PC-3 (cell line): ENCODE measurements at regions not wholly inside any gene's neighbourhood (a gene's known extent, or its start where the extent isn't known, plus 50 kb on each side); places are given as distances from the start of the nearest gene placed in this dataset.

Experiments
- ATAC-seq: fragments of 200-7000 bp; cut with Tn5 transposase; 2 replicates; pipeline ENCODE4 v1.9.1; 2020; ENCODE audit warnings: mild to moderate bottlenecking, moderate library complexity
- BruUV-seq: library from RNA; stranded (reverse); fragments of 400-500 nt; replicated peaks from 2 replicates; lab custom pipeline; 2021; lab: Mats Ljungman, UMichigan
- CTCF ChIA-PET: fragments of 300-600 bp; sonication (Branson Sonifier 250); formaldehyde crosslinking; loops from one replicate; lab custom pipeline; 2022; ENCODE audit warnings: antibody characterized with exemption; lab: Charles Lee
- POLR2A ChIA-PET: fragments of 300-600 bp; sonication (Branson Sonifier 250); formaldehyde crosslinking; loops from one replicate; lab custom pipeline; 2022; ENCODE audit warnings: antibody characterized with exemption; ENCODE audit not compliant: unreplicated experiment; lab: Charles Lee
- DNase-seq: peaks from one replicate; pipeline ENCODE4 v3.0.0-alpha.2; 2015
- H2AFZ ChIP-seq: fragments of 300-600 bp; sonication (generic); 2 replicates; pipeline ENCODE4 v1.6.0; 2016; ENCODE audit warnings: antibody characterized with exemption, low read length
- H3F3A ChIP-seq: fragments of 300-600 bp; sonication (generic); one replicate; pipeline ENCODE4 v1.6.0; 2017; ENCODE audit warnings: antibody characterized with exemption, low read length, control low read depth, mild to moderate bottlenecking; ENCODE audit not compliant: unreplicated experiment
- H3K27ac ChIP-seq: fragments of 300-600 bp; sonication (generic); 2 replicates; pipeline ENCODE4 v1.5.1; 2016; ENCODE audit warnings: mild to moderate bottlenecking, low read length
- H3K27me3 ChIP-seq: fragments of 300-600 bp; sonication (generic); 2 replicates; pipeline ENCODE4 v1.6.1; 2016; ENCODE audit warnings: low read length, mixed read lengths
- H3K36me3 ChIP-seq: fragments of 300-600 bp; sonication (generic); 2 replicates; pipeline ENCODE4 v1.6.1; 2016; ENCODE audit warnings: low read depth, mixed run types, low read length, mixed read lengths
- H3K4me1 ChIP-seq: fragments of 300-600 bp; sonication (generic); 2 replicates; pipeline ENCODE4 v1.5.1; 2016; ENCODE audit warnings: low read length; ENCODE audit not compliant: insufficient read depth
- H3K4me2 ChIP-seq: fragments of 300-600 bp; sonication (generic); 2 replicates; pipeline ENCODE4 v1.6.0; 2016; ENCODE audit warnings: low read length
- H3K4me3 ChIP-seq: fragments of 300-600 bp; sonication (generic); 2 replicates; pipeline ENCODE4 v1.5.1; 2016; ENCODE audit warnings: mild to moderate bottlenecking, low read length, mixed read lengths
- H3K79me2 ChIP-seq: fragments of 300-600 bp; sonication (generic); 2 replicates; pipeline ENCODE4 v1.6.1; 2017; ENCODE audit warnings: low read length, mixed read lengths
- H3K9ac ChIP-seq: fragments of 300-600 bp; sonication (generic); 2 replicates; pipeline ENCODE4 v1.6.0; 2016; ENCODE audit warnings: mild to moderate bottlenecking, low read length
- H3K9me2 ChIP-seq: fragments of 300-600 bp; sonication (generic); replicated peaks from 2 replicates; pipeline ENCODE4 v1.6.1; 2016; ENCODE audit warnings: mixed run types, low read length, mixed read lengths
- H3K9me3 ChIP-seq: fragments of 300-600 bp; sonication (generic); 2 replicates; pipeline ENCODE4 v1.6.1; 2016; ENCODE audit warnings: low read length, mixed read lengths
- H4K20me1 ChIP-seq: fragments of 300-600 bp; sonication (generic); 2 replicates; pipeline ENCODE4 v1.6.1; 2016; ENCODE audit warnings: low read length, mixed read lengths
- EZH2 ChIP-seq: fragments of 300-600 bp; sonication (generic); IDR thresholded peaks from one replicate; pipeline ENCODE4 v1.6.1; 2017; ENCODE audit warnings: antibody characterized with exemption, mild to moderate bottlenecking, low read length; ENCODE audit not compliant: unreplicated experiment
- EZH2phosphoT487 ChIP-seq: fragments of 300-600 bp; sonication (generic); IDR thresholded peaks from 2 replicates; pipeline ENCODE4 v1.6.1; 2018; ENCODE audit warnings: mild to moderate bottlenecking, antibody characterized with exemption, low read length, borderline replicate concordance
- intact Hi-C: fragments of 100-400 bp; cut with micrococcal nuclease; formaldehyde crosslinking; loops from 2 replicates; pipeline ENCODE4 v1.9.0; 2023
- TF ChIP-seq, protein P1 (sequence below): fragments of 300-600 bp; sonication (generic); conservative IDR thresholded peaks from 2 replicates; pipeline ENCODE4 v1.5.1; 2017; ENCODE audit warnings: antibody characterized with exemption, low read depth, mild to moderate bottlenecking, low read length

DNA sequence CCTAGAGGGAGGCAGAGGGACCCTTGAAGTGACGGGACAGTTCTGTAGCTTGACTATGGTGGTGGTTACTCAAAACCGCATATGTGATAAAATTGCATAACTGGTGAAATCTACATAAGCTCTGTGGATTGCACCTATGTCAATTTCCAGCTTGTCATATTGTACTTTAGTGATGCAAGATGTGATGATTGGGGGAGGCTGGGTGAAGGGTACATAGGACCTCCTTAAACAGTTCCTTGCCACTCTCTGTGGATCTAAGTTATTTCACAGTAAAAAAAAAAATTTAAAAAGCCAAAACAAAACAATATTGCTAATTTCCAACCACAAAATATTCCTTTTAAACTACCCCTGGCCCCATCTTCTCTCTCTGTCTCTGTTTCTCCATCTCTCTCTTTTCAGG is 472.6 kb upstream of the SULF2 start:
- no peak overlapping the region for H3K27ac ChIP-seq
- no peak overlapping the region for H3K9ac ChIP-seq
- BruUV-seq: no TSS peak
- ATAC-seq: no peak
- no peaks in the 10 kb centered on the region for H3K9me2 ChIP-seq
- intact Hi-C loops: no loop called here
- H3K4me3 ChIP-seq: no peak overlapping the region
- TF ChIP-seq EZH2 (no peak), EZH2phosphoT487 (no peak)
- TF ChIP-seq, protein P1, sequence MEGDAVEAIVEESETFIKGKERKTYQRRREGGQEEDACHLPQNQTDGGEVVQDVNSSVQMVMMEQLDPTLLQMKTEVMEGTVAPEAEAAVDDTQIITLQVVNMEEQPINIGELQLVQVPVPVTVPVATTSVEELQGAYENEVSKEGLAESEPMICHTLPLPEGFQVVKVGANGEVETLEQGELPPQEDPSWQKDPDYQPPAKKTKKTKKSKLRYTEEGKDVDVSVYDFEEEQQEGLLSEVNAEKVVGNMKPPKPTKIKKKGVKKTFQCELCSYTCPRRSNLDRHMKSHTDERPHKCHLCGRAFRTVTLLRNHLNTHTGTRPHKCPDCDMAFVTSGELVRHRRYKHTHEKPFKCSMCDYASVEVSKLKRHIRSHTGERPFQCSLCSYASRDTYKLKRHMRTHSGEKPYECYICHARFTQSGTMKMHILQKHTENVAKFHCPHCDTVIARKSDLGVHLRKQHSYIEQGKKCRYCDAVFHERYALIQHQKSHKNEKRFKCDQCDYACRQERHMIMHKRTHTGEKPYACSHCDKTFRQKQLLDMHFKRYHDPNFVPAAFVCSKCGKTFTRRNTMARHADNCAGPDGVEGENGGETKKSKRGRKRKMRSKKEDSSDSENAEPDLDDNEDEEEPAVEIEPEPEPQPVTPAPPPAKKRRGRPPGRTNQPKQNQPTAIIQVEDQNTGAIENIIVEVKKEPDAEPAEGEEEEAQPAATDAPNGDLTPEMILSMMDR: no peak
- no peaks in the 10 kb centered on the region for H3K79me2 ChIP-seq
- no peak overlapping the region for H2AFZ ChIP-seq
- H3K36me3 ChIP-seq: no peaks in the 10 kb centered on the region
- no peaks in the 10 kb centered on the region for H4K20me1 ChIP-seq
- no peak for DNase-seq
- H3K9me3 ChIP-seq: no peaks in the 10 kb centered on the region
- ChIA-PET CTCF (no interaction called here), POLR2A (no interaction called here)
- peaks cover 80% of the 10 kb centered on the region for H3K27me3 ChIP-seq
- no peak overlapping the region for H3K4me2 ChIP-seq
- no peaks in the 10 kb centered on the region for H3F3A ChIP-seq
- H3K4me1 ChIP-seq: no peaks in the 10 kb centered on the region

DNA sequence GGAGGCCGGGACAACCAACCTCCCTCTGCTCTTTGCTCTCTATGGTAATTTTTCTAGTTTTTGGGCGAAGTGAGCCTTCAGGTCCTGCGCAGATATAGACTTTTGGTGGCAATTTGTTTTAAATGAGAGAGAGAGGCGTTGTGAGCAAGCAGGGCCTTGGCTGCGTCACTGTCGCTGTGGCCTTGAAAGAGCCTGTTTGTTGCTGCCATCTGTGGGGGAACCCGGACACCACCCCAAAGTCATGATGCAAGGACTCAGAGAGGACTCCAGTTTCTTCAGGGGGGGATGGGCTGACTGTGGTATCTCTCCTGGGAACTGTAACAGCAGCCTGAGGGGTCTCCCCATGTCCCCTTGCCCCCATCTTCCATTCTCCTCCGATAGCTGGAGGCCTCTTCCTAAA is 462.7 kb upstream of the SULF2 start:
- Histone ChIP-seq H3K9me3 (no peaks in the 10 kb centered on the region), H3K9me2 (no peaks in the 10 kb centered on the region), H3K27me3 (peaks cover 22% of the 10 kb centered on the region; the same call in 1 of the 2 replicates), H3K4me3 (no peak overlapping the region), H3K4me2 (no peak overlapping the region), H3K36me3 (no peaks in the 10 kb centered on the region), H3F3A (no peaks in the 10 kb centered on the region), H3K27ac (no peak overlapping the region), H2AFZ (no peak overlapping the region), H3K4me1 (no peaks in the 10 kb centered on the region), H3K79me2 (no peaks in the 10 kb centered on the region), H4K20me1 (no peaks in the 10 kb centered on the region), H3K9ac (no peak overlapping the region)
- TF ChIP-seq EZH2phosphoT487 (no peak), EZH2 (no peak)
- TF ChIP-seq, protein P1: no peak
- no peak for ATAC-seq
- BruUV-seq: no TSS peak
- CTCF ChIA-PET: no interaction called here
- intact Hi-C loops: no loop called here
- DNase-seq: no peak
- POLR2A ChIA-PET: no interaction called here

DNA sequence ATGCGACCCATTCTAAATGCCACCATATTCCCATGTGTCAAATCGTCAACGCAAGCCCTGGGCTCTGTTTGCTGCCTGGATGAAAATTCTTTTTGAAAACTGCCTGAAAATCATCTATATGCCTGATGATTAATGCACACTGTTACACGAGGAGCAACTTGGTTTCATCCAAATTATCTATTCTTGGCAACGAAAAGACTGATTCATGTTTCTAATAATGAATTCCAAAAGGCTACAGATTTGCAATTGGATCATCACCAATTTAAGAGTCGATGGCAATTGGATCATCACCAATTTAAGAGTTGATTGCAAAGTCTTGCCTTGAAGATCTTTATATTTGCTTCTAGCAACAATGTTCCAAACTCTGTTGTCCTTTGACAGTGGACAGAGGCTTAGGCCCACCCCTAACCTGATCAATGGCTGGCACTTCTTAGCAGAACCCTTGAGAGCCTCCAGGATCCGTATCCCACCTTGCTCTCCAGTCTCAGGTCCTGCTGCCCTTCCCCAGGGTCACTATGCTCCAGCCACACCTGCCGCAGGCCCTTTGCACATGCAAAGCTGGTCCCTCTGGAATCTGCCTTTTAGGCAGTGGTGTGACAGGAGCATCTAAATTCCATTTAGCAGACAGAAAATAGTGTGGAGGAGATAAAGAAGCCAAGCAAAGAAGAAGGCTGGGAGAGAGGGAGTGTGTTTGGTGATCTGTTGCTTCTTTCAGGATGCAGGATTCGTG is 460.9 kb upstream of the SULF2 start:
- CTCF ChIA-PET: no interaction called here
- ATAC-seq (no peak), DNase-seq (no peak)
- H3K9me3 ChIP-seq: no peaks in the 10 kb centered on the region
- H4K20me1 ChIP-seq: no peaks in the 10 kb centered on the region
- H3K79me2 ChIP-seq: no peaks in the 10 kb centered on the region
- no peak overlapping the region for H3K4me3 ChIP-seq
- no TSS peak for BruUV-seq
- H3K9me2 ChIP-seq: no peaks in the 10 kb centered on the region
- H3K4me2 ChIP-seq: no peak overlapping the region
- TF ChIP-seq EZH2 (no peak), EZH2phosphoT487 (no peak)
- TF ChIP-seq, protein P1: no peak
- no peak overlapping the region for H3K27ac ChIP-seq
- H3F3A ChIP-seq: no peaks in the 10 kb centered on the region
- H3K9ac ChIP-seq: no peak overlapping the region
- H3K36me3 ChIP-seq: no peaks in the 10 kb centered on the region
- POLR2A ChIA-PET: no interaction called here
- no peaks in the 10 kb centered on the region for H3K4me1 ChIP-seq
- H3K27me3 ChIP-seq: peaks cover 22% of the 10 kb centered on the region; the same call in 1 of the 2 replicates
- intact Hi-C loops: no loop called here
- H2AFZ ChIP-seq: no peak overlapping the region
